Ovary (tissue), 3 donors: ENCODE measurements at regions not wholly inside any gene's neighbourhood (a gene's known extent, or its start where the extent isn't known, plus 50 kb on each side); places are given as distances from the start of the nearest gene placed in this dataset.

Experiments
- CTCF ChIP-seq, 3 donors: fragments of 450-650 bp in 2 of 3; fragments of 200-600 bp in 1 of 3; IDR thresholded peaks; one replicate each; pipeline versions ENCODE4 v1.5.1 to v1.8.0; 2016 to 2022; ENCODE audit warnings: antibody characterized with exemption in 3 of 3, mild to moderate bottlenecking in 1 of 3
- EP300 ChIP-seq: sonication (generic); formaldehyde crosslinking; IDR thresholded peaks from one replicate; pipeline ENCODE4 v1.6.1; 2017; ENCODE audit warnings: antibody characterized with exemption
- POLR2A ChIP-seq: fragments of 450-650 bp; IDR thresholded peaks from one replicate; pipeline ENCODE4 v1.6.1; 2017; ENCODE audit warnings: antibody characterized with exemption, mild to moderate bottlenecking, moderate library complexity
- donor health status: DM: no; HTN: no; CAD: no.

GRCh38 chr7:50953303-50953702, 170.6 kb upstream of the GRB10 start:
- TF ChIP-seq POLR2A: no peak
- no peak for TF ChIP-seq EP300
- TF ChIP-seq CTCF (IDR thresholded peaks at IDR 0.05): no peak
